ENCODE measurements at regions not wholly inside any gene's neighbourhood (a gene's known extent, or its start where the extent isn't known, plus 50 kb on each side); places are given as distances from the start of the nearest gene placed in this dataset.
"Not testable (repeated sequence)": the region's sequence is repeated elsewhere in the genome, so short reads cannot be mapped to it uniquely, and the experiment has no call there.

GRCh38 chr1:95888941-95889390 lies 655.0 kb downstream of the RWDD3 start:
- no peak for DNase-seq (ENCODE audit: low read depth in 2 of 2)

- no peak for DNase-seq (ENCODE audit: low read depth in 2 of 2)
Observed at GRCh38 chr1:95889400-95889799, 655.4 kb downstream of the RWDD3 start.

- no peak for DNase-seq (ENCODE audit: low read depth in 2 of 2)
Observed at GRCh38 chr1:95893921-95894320, 659.9 kb downstream of the RWDD3 start.

- DNase-seq (ENCODE audit: low read depth in 2 of 2), result no peak
Observed at GRCh38 chr1:95903060-95903459, 669.0 kb downstream of the RWDD3 start.

- DNase-seq (ENCODE audit: low read depth in 2 of 2), result no peak
Observed at GRCh38 chr1:95905818-95906395, 671.9 kb downstream of the RWDD3 start.

GRCh38 chr1:95911739-95912138 lies 677.7 kb downstream of the RWDD3 start:
- DNase-seq (ENCODE audit: low read depth in 2 of 2), result not testable (repeated sequence)

- DNase-seq (ENCODE audit: low read depth in 2 of 2), result peak in 1 of 2 donors; percentile 12
Observed at GRCh38 chr1:95916616-95917015, 682.6 kb downstream of the RWDD3 start.

GRCh38 chr1:95924684-95925083 lies 690.7 kb downstream of the RWDD3 start:
- no peak for DNase-seq (ENCODE audit: low read depth in 2 of 2)

- DNase-seq (ENCODE audit: low read depth in 2 of 2), result no peak
Observed at GRCh38 chr1:95926331-95926730, 692.3 kb downstream of the RWDD3 start.

GRCh38 chr1:95927061-95927460 lies 693.1 kb downstream of the RWDD3 start:
- no peak for DNase-seq (ENCODE audit: low read depth in 2 of 2)

- DNase-seq (ENCODE audit: low read depth in 2 of 2), result no peak
Observed at GRCh38 chr1:95935719-95936118, 701.7 kb downstream of the RWDD3 start.

GRCh38 chr1:95941121-95941798 lies 707.2 kb downstream of the RWDD3 start:
- DNase-seq (ENCODE audit: low read depth in 2 of 2), result no peak

GRCh38 chr1:95948023-95948422 lies 714.0 kb downstream of the RWDD3 start:
- DNase-seq (ENCODE audit: low read depth in 2 of 2), result no peak

GRCh38 chr1:95951371-95952102 lies 717.5 kb downstream of the RWDD3 start:
- peak in 1 of 2 donors; percentile 1 for DNase-seq (ENCODE audit: low read depth in 2 of 2)

GRCh38 chr1:95953015-95953414 lies 719.0 kb downstream of the RWDD3 start:
- DNase-seq (ENCODE audit: low read depth in 2 of 2), result peak in 1 of 2 donors; percentile 15

- no peak for DNase-seq (ENCODE audit: low read depth in 2 of 2)
Observed at GRCh38 chr1:95954585-95954984, 720.6 kb downstream of the RWDD3 start.

- no peak for DNase-seq (ENCODE audit: low read depth in 2 of 2)
Observed at GRCh38 chr1:95956215-95956614, 722.2 kb downstream of the RWDD3 start.

- DNase-seq (ENCODE audit: low read depth in 2 of 2), result no peak
Observed at GRCh38 chr1:95957748-95958147, 723.7 kb downstream of the RWDD3 start.

GRCh38 chr1:95966866-95967265 lies 732.9 kb downstream of the RWDD3 start:
- no peak for DNase-seq (ENCODE audit: low read depth in 2 of 2)

GRCh38 chr1:95974586-95974985 lies 740.6 kb downstream of the RWDD3 start:
- DNase-seq (ENCODE audit: low read depth in 2 of 2), result no peak

GRCh38 chr1:95982711-95983110 lies 738.9 kb upstream of the PTBP2 start:
- DNase-seq (ENCODE audit: low read depth in 2 of 2), result no peak

GRCh38 chr1:95983831-95984230 lies 737.8 kb upstream of the PTBP2 start:
- DNase-seq (ENCODE audit: low read depth in 2 of 2), result no peak
